Panc1 (cell line): ENCODE measurements at regions not wholly inside any gene's neighbourhood (a gene's known extent, or its start where the extent isn't known, plus 50 kb on each side); places are given as distances from the start of the nearest gene placed in this dataset.

Experiments
- CTCF ChIP-seq: fragments of 450-650 bp; IDR thresholded peaks from 2 replicates; pipeline ENCODE4 v1.5.1; 2017; ENCODE audit warnings: mild to moderate bottlenecking
- POLR2AphosphoS5 ChIP-seq: IDR thresholded peaks from 2 replicates; pipeline ENCODE4 v1.6.1; 2012; ENCODE audit warnings: mild to moderate bottlenecking, low read depth, low read length, moderate library complexity
- REST ChIP-seq, 2 experiments: IDR thresholded peaks; 2 replicates each; pipeline ENCODE4 v1.6.1; 2011 to 2012; ENCODE audit warnings: low read depth in 2 of 2, control low read depth in 1 of 2, low read length in 1 of 2, mild to moderate bottlenecking in 1 of 2, moderate library complexity in 1 of 2; ENCODE audit not compliant: insufficient read depth in 1 of 2
- TCF7L2 ChIP-seq: IDR thresholded peaks from 2 replicates; pipeline ENCODE4 v1.6.1; 2011; ENCODE audit warnings: mild to moderate bottlenecking, low read depth, low read length, inconsistent platforms

GRCh38 chr2:67844024-67844540 is 218.7 kb downstream of the C1D start:
- TF ChIP-seq CTCF, result no peak
- TF ChIP-seq TCF7L2, result no peak
- no peak for TF ChIP-seq REST (IDR thresholded peaks at IDR 0.05; ENCODE audit: insufficient read depth in 1 of 2, low read depth in 2 of 2, low read length in 1 of 2)
- no peak for TF ChIP-seq POLR2AphosphoS5
